Activated naive CD8-positive, alpha-beta T cell treated with anti-CD3 and anti-CD28 coated beads for 36 hours (primary cell): ENCODE measurements at regions not wholly inside any gene's neighbourhood (a gene's known extent, or its start where the extent isn't known, plus 50 kb on each side); places are given as distances from the start of the nearest gene placed in this dataset.
"Not testable (repeated sequence)": the region's sequence is repeated elsewhere in the genome, so short reads cannot be mapped to it uniquely, and the experiment has no call there.

Source experiments
- DNase-seq: peaks from one replicate; pipeline ENCODE4 v3.0.0; 2021
- H3K27ac Mint-ChIP-seq: one replicate; pipeline ENCODE4 v1.8.0; 2022; ENCODE audit warnings: mild to moderate bottlenecking, moderate library complexity, mixed read lengths
- H3K27me3 Mint-ChIP-seq: one replicate; pipeline ENCODE4 v1.8.0; 2022; ENCODE audit warnings: mild to moderate bottlenecking, mixed read lengths
- H3K36me3 Mint-ChIP-seq: one replicate; pipeline ENCODE4 v1.8.0; 2021; ENCODE audit warnings: mild to moderate bottlenecking, mixed read lengths
- H3K4me1 Mint-ChIP-seq: one replicate; pipeline ENCODE4 v1.8.0; 2021; ENCODE audit warnings: mixed read lengths
- H3K4me3 Mint-ChIP-seq: one replicate; pipeline ENCODE4 v1.8.0; 2022; ENCODE audit warnings: mild to moderate bottlenecking, moderate library complexity, mixed read lengths
- H3K9me3 Mint-ChIP-seq: one replicate; pipeline ENCODE4 v1.8.0; 2022; ENCODE audit warnings: mixed read lengths

GRCh38 chr9:78132701-78133058 lies 101.1 kb upstream of the GNAQ start:
- Mint-ChIP-seq H3K36me3 (peaks cover 11% of the 10 kb centered on the region), H3K27me3 (no peaks in the 10 kb centered on the region)

GRCh38 chr9:78131969-78132700 lies 100.5 kb upstream of the GNAQ start:
- no peak for DNase-seq
- Mint-ChIP-seq H3K4me1 (peaks cover 23% of the 10 kb centered on the region), H3K9me3 (peaks cover 1% of the 10 kb centered on the region), H3K4me3 (peak overlapping the region; percentile 50), H3K27ac (peak overlapping the region; percentile 66), H3K27me3 (no peaks in the 10 kb centered on the region), H3K36me3 (peaks cover 8% of the 10 kb centered on the region)

More at GRCh38 chr9:78132701-78133058, 101.1 kb upstream of the GNAQ start:
- H3K4me1 Mint-ChIP-seq, result peaks cover 21% of the 10 kb centered on the region
- no peak for DNase-seq
- peak overlapping the region; percentile 66 for H3K27ac Mint-ChIP-seq
- H3K4me3 Mint-ChIP-seq, result peak overlapping the region; percentile 50
- peaks cover 4% of the 10 kb centered on the region for H3K9me3 Mint-ChIP-seq

- H3K4me1 Mint-ChIP-seq, result peaks cover 23% of the 10 kb centered on the region
- H3K36me3 Mint-ChIP-seq, result peaks cover 8% of the 10 kb centered on the region
- no peaks in the 10 kb centered on the region for H3K27me3 Mint-ChIP-seq
- DNase-seq, result no peak
- H3K27ac Mint-ChIP-seq, result no peak overlapping the region
- no peak overlapping the region for H3K4me3 Mint-ChIP-seq
- H3K9me3 Mint-ChIP-seq, result peaks cover 1% of the 10 kb centered on the region
Observed at GRCh38 chr9:78130853-78131252, 99.2 kb upstream of the GNAQ start.

GRCh38 chr9:78130004-78130403 lies 98.4 kb upstream of the GNAQ start:
- Mint-ChIP-seq H3K4me3 (no peak overlapping the region), H3K9me3 (peaks cover 1% of the 10 kb centered on the region), H3K27me3 (no peaks in the 10 kb centered on the region), H3K27ac (no peak overlapping the region), H3K36me3 (peaks cover 8% of the 10 kb centered on the region), H3K4me1 (peaks cover 23% of the 10 kb centered on the region)
- DNase-seq, result no peak

- Mint-ChIP-seq H3K27me3 (no peaks in the 10 kb centered on the region), H3K27ac (no peak overlapping the region), H3K4me3 (no peak overlapping the region), H3K36me3 (no peaks in the 10 kb centered on the region), H3K9me3 (no peaks in the 10 kb centered on the region), H3K4me1 (peaks cover 9% of the 10 kb centered on the region)
- no peak for DNase-seq
Observed at GRCh38 chr9:78127279-78128225, 95.9 kb upstream of the GNAQ start.

- H3K27me3 Mint-ChIP-seq, result no peaks in the 10 kb centered on the region
- H3K36me3 Mint-ChIP-seq, result no peaks in the 10 kb centered on the region
- no peak for DNase-seq
- H3K4me3 Mint-ChIP-seq, result no peak overlapping the region
- H3K4me1 Mint-ChIP-seq, result peaks cover 15% of the 10 kb centered on the region
- H3K9me3 Mint-ChIP-seq, result no peaks in the 10 kb centered on the region
- no peak overlapping the region for H3K27ac Mint-ChIP-seq
Observed at GRCh38 chr9:78123808-78124207, 92.2 kb upstream of the GNAQ start.

GRCh38 chr9:78122631-78123030 lies 91.0 kb upstream of the GNAQ start:
- Mint-ChIP-seq H3K4me3 (no peak overlapping the region), H3K27me3 (no peaks in the 10 kb centered on the region), H3K36me3 (no peaks in the 10 kb centered on the region), H3K9me3 (no peaks in the 10 kb centered on the region), H3K4me1 (peaks cover 23% of the 10 kb centered on the region), H3K27ac (no peak overlapping the region)
- no peak for DNase-seq

GRCh38 chr9:78121488-78121887 lies 89.9 kb upstream of the GNAQ start:
- Mint-ChIP-seq H3K27ac (no peak overlapping the region), H3K4me3 (no peak overlapping the region), H3K9me3 (no peaks in the 10 kb centered on the region), H3K36me3 (no peaks in the 10 kb centered on the region), H3K27me3 (no peaks in the 10 kb centered on the region), H3K4me1 (peaks cover 24% of the 10 kb centered on the region)
- peak; percentile 21 for DNase-seq

- Mint-ChIP-seq H3K9me3 (no peaks in the 10 kb centered on the region), H3K4me3 (no peak overlapping the region), H3K27me3 (no peaks in the 10 kb centered on the region), H3K36me3 (no peaks in the 10 kb centered on the region), H3K27ac (peak overlapping the region; percentile 35), H3K4me1 (peaks cover 26% of the 10 kb centered on the region)
- no peak for DNase-seq
Observed at GRCh38 chr9:78118742-78119473, 87.3 kb upstream of the GNAQ start.

- H3K4me1 Mint-ChIP-seq, result peaks cover 25% of the 10 kb centered on the region
- no peak overlapping the region for H3K4me3 Mint-ChIP-seq
- H3K27ac Mint-ChIP-seq, result no peak overlapping the region
- H3K9me3 Mint-ChIP-seq, result peaks cover 4% of the 10 kb centered on the region
- no peaks in the 10 kb centered on the region for H3K27me3 Mint-ChIP-seq
- H3K36me3 Mint-ChIP-seq, result no peaks in the 10 kb centered on the region
- no peak for DNase-seq
Observed at GRCh38 chr9:78115073-78115472, 83.5 kb upstream of the GNAQ start.

- no peak for DNase-seq
- H3K9me3 Mint-ChIP-seq, result peaks cover 4% of the 10 kb centered on the region
- peaks cover 21% of the 10 kb centered on the region for H3K4me1 Mint-ChIP-seq
- H3K4me3 Mint-ChIP-seq, result no peak overlapping the region
- no peak overlapping the region for H3K27ac Mint-ChIP-seq
- H3K27me3 Mint-ChIP-seq, result no peaks in the 10 kb centered on the region
- no peaks in the 10 kb centered on the region for H3K36me3 Mint-ChIP-seq
Observed at GRCh38 chr9:78114581-78114980, 83.0 kb upstream of the GNAQ start.

- no peak overlapping the region for H3K4me3 Mint-ChIP-seq
- peaks cover 5% of the 10 kb centered on the region for H3K4me1 Mint-ChIP-seq
- peaks cover 2% of the 10 kb centered on the region for H3K36me3 Mint-ChIP-seq
- no peak for DNase-seq
- H3K27ac Mint-ChIP-seq, result no peak overlapping the region
- H3K9me3 Mint-ChIP-seq, result peaks cover 9% of the 10 kb centered on the region
- no peaks in the 10 kb centered on the region for H3K27me3 Mint-ChIP-seq
Observed at GRCh38 chr9:78112406-78112805, 80.8 kb upstream of the GNAQ start.

- no peak overlapping the region for H3K4me3 Mint-ChIP-seq
- peaks cover 4% of the 10 kb centered on the region for H3K4me1 Mint-ChIP-seq
- peaks cover 13% of the 10 kb centered on the region for H3K9me3 Mint-ChIP-seq
- H3K36me3 Mint-ChIP-seq, result peaks cover 6% of the 10 kb centered on the region
- H3K27me3 Mint-ChIP-seq, result no peaks in the 10 kb centered on the region
- no peak overlapping the region for H3K27ac Mint-ChIP-seq
- DNase-seq, result no peak
Observed at GRCh38 chr9:78112004-78112403, 80.4 kb upstream of the GNAQ start.

- H3K9me3 Mint-ChIP-seq, result peaks cover 26% of the 10 kb centered on the region
- peaks cover 14% of the 10 kb centered on the region for H3K4me1 Mint-ChIP-seq
- no peak for DNase-seq
- H3K4me3 Mint-ChIP-seq, result no peak overlapping the region
- peaks cover 7% of the 10 kb centered on the region for H3K36me3 Mint-ChIP-seq
- H3K27me3 Mint-ChIP-seq, result no peaks in the 10 kb centered on the region
- no peak overlapping the region for H3K27ac Mint-ChIP-seq
Observed at GRCh38 chr9:78109075-78109474, 77.5 kb upstream of the GNAQ start.

- peaks cover 24% of the 10 kb centered on the region for H3K9me3 Mint-ChIP-seq
- peak; percentile 39 for DNase-seq
- H3K27me3 Mint-ChIP-seq, H3K36me3 Mint-ChIP-seq, H3K4me3 Mint-ChIP-seq: not testable (repeated sequence)
- H3K4me1 Mint-ChIP-seq, result peaks cover 24% of the 10 kb centered on the region
- H3K27ac Mint-ChIP-seq, result peak overlapping the region; percentile 50
Observed at GRCh38 chr9:78106586-78106985, 75.0 kb upstream of the GNAQ start.
